Immature natural killer cell (primary cell): ENCODE measurements at regions not wholly inside any gene's neighbourhood (a gene's known extent, or its start where the extent isn't known, plus 50 kb on each side); places are given as distances from the start of the nearest gene placed in this dataset.

ENCODE experiments used
- DNase-seq, 3 donors: peaks; one replicate each; pipeline ENCODE4 v3.0.0; 2022; ENCODE audit warnings: mixed read lengths in 1 of 3
- H3K27ac Mint-ChIP-seq, 6 donors: one replicate each; pipeline ENCODE4 v1.8.0; 2020; ENCODE audit warnings: mixed read lengths in 6 of 6, mild to moderate bottlenecking in 5 of 6, inconsistent platforms in 4 of 6, moderate library complexity in 3 of 6
- H3K27me3 Mint-ChIP-seq, 3 donors: one replicate each; pipeline ENCODE4 v1.8.0; 2020 to 2021; ENCODE audit warnings: low read depth in 3 of 3, mild to moderate bottlenecking in 3 of 3, mixed read lengths in 3 of 3, moderate library complexity in 3 of 3, inconsistent platforms in 1 of 3
- H3K36me3 Mint-ChIP-seq, 3 donors: one replicate each; pipeline ENCODE4 v1.8.0; 2020; ENCODE audit warnings: mixed read lengths in 3 of 3, inconsistent platforms in 2 of 3, mild to moderate bottlenecking in 2 of 3
- H3K4me1 Mint-ChIP-seq, 2 donors: one replicate each; pipeline ENCODE4 v1.8.0; 2020; ENCODE audit warnings: inconsistent platforms in 2 of 2, mild to moderate bottlenecking in 2 of 2, mixed read lengths in 2 of 2, moderate library complexity in 1 of 2
- H3K4me3 Mint-ChIP-seq, 5 donors: one replicate each; pipeline ENCODE4 v1.8.0; 2020; ENCODE audit warnings: mild to moderate bottlenecking in 5 of 5, mixed read lengths in 5 of 5, inconsistent platforms in 3 of 5, moderate library complexity in 3 of 5
- H3K9me3 Mint-ChIP-seq, 6 donors: one replicate each; pipeline ENCODE4 v1.8.0; 2020; ENCODE audit warnings: mild to moderate bottlenecking in 6 of 6, mixed read lengths in 6 of 6, inconsistent platforms in 4 of 6, moderate library complexity in 3 of 6

GRCh38 chr7:27375958-27376357 is 133.4 kb downstream of the EVX1 start:
- Mint-ChIP-seq H3K27me3 (peaks cover 0 to 14% (median 4%) of the 10 kb centered on the region in 3 donors), H3K27ac (no peak overlapping the region), H3K4me3 (no peak overlapping the region), H3K9me3 (peaks cover 0 to 2% (median 0%) of the 10 kb centered on the region in 6 donors), H3K4me1 (peaks cover 0 to 10% of the 10 kb centered on the region in 2 donors), H3K36me3 (no peaks in the 10 kb centered on the region)
- DNase-seq = no peak

GRCh38 chr7:27377988-27378387 is 135.4 kb downstream of the EVX1 start:
- Mint-ChIP-seq H3K9me3 (peaks cover 0 to 2% (median 0%) of the 10 kb centered on the region in 6 donors), H3K27ac (no peak overlapping the region), H3K4me3 (no peak overlapping the region), H3K4me1 (no peaks in the 10 kb centered on the region), H3K36me3 (no peaks in the 10 kb centered on the region), H3K27me3 (peaks cover 2 to 14% (median 4%) of the 10 kb centered on the region in 3 donors)
- DNase-seq = no peak

- Mint-ChIP-seq H3K4me3 (no peak overlapping the region), H3K27ac (no peak overlapping the region), H3K9me3 (no peaks in the 10 kb centered on the region), H3K4me1 (no peaks in the 10 kb centered on the region), H3K27me3 (peaks cover 2 to 7% (median 4%) of the 10 kb centered on the region in 3 donors), H3K36me3 (no peaks in the 10 kb centered on the region)
- no peak for DNase-seq
Observed at GRCh38 chr7:27382307-27382706, 139.7 kb downstream of the EVX1 start.

GRCh38 chr7:27386581-27386980 is 144.0 kb downstream of the EVX1 start:
- H3K27ac Mint-ChIP-seq = no peak overlapping the region
- H3K4me3 Mint-ChIP-seq = no peak overlapping the region
- H3K27me3 Mint-ChIP-seq = peaks cover 0 to 15% (median 4%) of the 10 kb centered on the region in 3 donors
- H3K36me3 Mint-ChIP-seq = no peaks in the 10 kb centered on the region
- DNase-seq = no peak
- peaks cover 0 to 3% (median 0%) of the 10 kb centered on the region in 6 donors for H3K9me3 Mint-ChIP-seq
- H3K4me1 Mint-ChIP-seq = no peaks in the 10 kb centered on the region

GRCh38 chr7:27387864-27388263 is 145.3 kb downstream of the EVX1 start:
- Mint-ChIP-seq H3K27me3 (peaks cover 0 to 13% (median 8%) of the 10 kb centered on the region in 3 donors), H3K4me3 (no peak overlapping the region), H3K4me1 (no peaks in the 10 kb centered on the region), H3K36me3 (no peaks in the 10 kb centered on the region), H3K27ac (no peak overlapping the region), H3K9me3 (peaks cover 0 to 3% (median 0%) of the 10 kb centered on the region in 6 donors)
- no peak for DNase-seq

GRCh38 chr7:27388561-27388960 is 146.0 kb downstream of the EVX1 start:
- peaks cover 0 to 13% (median 8%) of the 10 kb centered on the region in 3 donors for H3K27me3 Mint-ChIP-seq
- no peak overlapping the region for H3K4me3 Mint-ChIP-seq
- H3K9me3 Mint-ChIP-seq = peaks cover 0 to 3% (median 0%) of the 10 kb centered on the region in 6 donors
- no peak overlapping the region for H3K27ac Mint-ChIP-seq
- no peak for DNase-seq
- H3K36me3 Mint-ChIP-seq = no peaks in the 10 kb centered on the region
- H3K4me1 Mint-ChIP-seq = no peaks in the 10 kb centered on the region

- DNase-seq = no peak
- Mint-ChIP-seq H3K27ac (no peak overlapping the region), H3K9me3 (peaks cover 0 to 6% (median 0%) of the 10 kb centered on the region in 6 donors), H3K36me3 (no peaks in the 10 kb centered on the region), H3K4me3 (no peak overlapping the region), H3K27me3 (peaks cover 0 to 13% (median 9%) of the 10 kb centered on the region in 3 donors), H3K4me1 (no peaks in the 10 kb centered on the region)
Observed at GRCh38 chr7:27389496-27389895, 146.9 kb downstream of the EVX1 start.

- DNase-seq = no peak
- Mint-ChIP-seq H3K27ac (no peak overlapping the region), H3K27me3 (peaks cover 3 to 13% (median 9%) of the 10 kb centered on the region in 3 donors), H3K36me3 (no peaks in the 10 kb centered on the region), H3K9me3 (peaks cover 0 to 6% (median 0%) of the 10 kb centered on the region in 6 donors), H3K4me1 (no peaks in the 10 kb centered on the region), H3K4me3 (no peak overlapping the region)
Observed at GRCh38 chr7:27392477-27392876, 149.9 kb downstream of the EVX1 start.

GRCh38 chr7:27394871-27395270 is 152.3 kb downstream of the EVX1 start:
- H3K27me3 Mint-ChIP-seq = peaks cover 3 to 9% (median 8%) of the 10 kb centered on the region in 3 donors
- no peak for DNase-seq
- H3K9me3 Mint-ChIP-seq = peaks cover 0 to 3% (median 0%) of the 10 kb centered on the region in 6 donors
- no peaks in the 10 kb centered on the region for H3K36me3 Mint-ChIP-seq
- no peak overlapping the region for H3K27ac Mint-ChIP-seq
- H3K4me1 Mint-ChIP-seq = no peaks in the 10 kb centered on the region
- H3K4me3 Mint-ChIP-seq = no peak overlapping the region

- Mint-ChIP-seq H3K4me3 (no peak overlapping the region), H3K27me3 (peaks cover 3 to 9% (median 7%) of the 10 kb centered on the region in 3 donors), H3K27ac (no peak overlapping the region), H3K9me3 (peaks cover 0 to 3% (median 0%) of the 10 kb centered on the region in 6 donors), H3K36me3 (no peaks in the 10 kb centered on the region), H3K4me1 (no peaks in the 10 kb centered on the region)
- DNase-seq = no peak
Observed at GRCh38 chr7:27395626-27396025, 153.0 kb downstream of the EVX1 start.

- Mint-ChIP-seq H3K4me1 (no peaks in the 10 kb centered on the region), H3K27me3 (peaks cover 3 to 6% (median 4%) of the 10 kb centered on the region in 3 donors), H3K27ac (no peak overlapping the region), H3K9me3 (peaks cover 0 to 8% (median 0%) of the 10 kb centered on the region in 6 donors), H3K4me3 (no peak overlapping the region), H3K36me3 (no peaks in the 10 kb centered on the region)
- DNase-seq = no peak
Observed at GRCh38 chr7:27397503-27397902, 154.9 kb downstream of the EVX1 start.

- H3K4me3 Mint-ChIP-seq = no peak overlapping the region
- peaks cover 3 to 6% (median 4%) of the 10 kb centered on the region in 3 donors for H3K27me3 Mint-ChIP-seq
- no peaks in the 10 kb centered on the region for H3K36me3 Mint-ChIP-seq
- no peak for DNase-seq
- peaks cover 0 to 8% (median 0%) of the 10 kb centered on the region in 6 donors for H3K9me3 Mint-ChIP-seq
- no peaks in the 10 kb centered on the region for H3K4me1 Mint-ChIP-seq
- no peak overlapping the region for H3K27ac Mint-ChIP-seq
Observed at GRCh38 chr7:27398851-27399250, 156.2 kb downstream of the EVX1 start.

GRCh38 chr7:27399791-27400567 is 157.4 kb downstream of the EVX1 start:
- Mint-ChIP-seq H3K4me1 (no peaks in the 10 kb centered on the region), H3K27me3 (peaks cover 0 to 6% (median 4%) of the 10 kb centered on the region in 3 donors), H3K36me3 (no peaks in the 10 kb centered on the region), H3K9me3 (peaks cover 0 to 6% (median 0%) of the 10 kb centered on the region in 6 donors), H3K4me3 (no peak overlapping the region), H3K27ac (no peak overlapping the region)
- no peak for DNase-seq

- Mint-ChIP-seq H3K27ac (no peak overlapping the region), H3K36me3 (no peaks in the 10 kb centered on the region), H3K27me3 (peaks cover 2 to 4% (median 4%) of the 10 kb centered on the region in 3 donors), H3K9me3 (peaks cover 0 to 6% (median 0%) of the 10 kb centered on the region in 6 donors), H3K4me1 (no peaks in the 10 kb centered on the region), H3K4me3 (no peak overlapping the region)
- no peak for DNase-seq
Observed at GRCh38 chr7:27405780-27406179, 163.2 kb downstream of the EVX1 start.
